ENCODE measurements at regions not wholly inside any gene's neighbourhood (a gene's known extent, or its start where the extent isn't known, plus 50 kb on each side); places are given as distances from the start of the nearest gene placed in this dataset.

DNA sequence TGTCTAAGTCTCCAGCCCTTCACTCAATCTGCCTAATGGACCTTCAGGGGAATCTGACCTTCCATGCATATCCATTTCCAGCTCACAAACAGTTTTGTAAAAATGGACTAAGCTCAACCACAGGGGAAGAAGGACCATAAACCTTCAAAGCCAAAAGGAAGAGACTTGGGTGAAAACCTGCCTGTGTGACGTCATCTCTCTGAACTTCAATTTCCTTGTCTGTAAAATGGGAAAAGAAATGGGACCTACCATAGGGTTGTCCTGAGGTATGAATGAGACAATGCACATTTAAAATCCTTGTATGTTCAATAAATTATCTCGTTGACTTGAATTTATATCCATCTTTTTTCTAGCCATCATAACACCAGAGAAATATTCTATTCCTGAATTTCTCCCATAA, 370.7 kb downstream of the INSC start:
- H3F3A ChIP-seq (ENCODE audit: low read depth) = no peaks in the 10 kb centered on the region
- no peak overlapping the region for H3K4me2 ChIP-seq (ENCODE audit: low read depth, low read length, poor library complexity, severe bottlenecking)
- no peaks in the 10 kb centered on the region for H3K9me3 ChIP-seq (ENCODE audit: insufficient read depth, low read depth, low read length)
- H3K36me3 ChIP-seq (ENCODE audit: insufficient read depth, low read length) = no peaks in the 10 kb centered on the region
- no peaks in the 10 kb centered on the region for H3K4me1 ChIP-seq (ENCODE audit: insufficient read depth, low read length, poor library complexity, severe bottlenecking)
- H3K9ac ChIP-seq (ENCODE audit: low read depth, low read length, poor library complexity, severe bottlenecking) = no peak overlapping the region
- no peak overlapping the region for H3K4me3 ChIP-seq (ENCODE audit: low read length, poor library complexity, severe bottlenecking)
- no peaks in the 10 kb centered on the region for H3K27me3 ChIP-seq (ENCODE audit: insufficient read depth, low read length, poor library complexity, severe bottlenecking)
- no peak overlapping the region for H2AFZ ChIP-seq (ENCODE audit: low read length)
- no peaks in the 10 kb centered on the region for H4K20me1 ChIP-seq (ENCODE audit: insufficient read depth, low read length, poor library complexity, severe bottlenecking)
- no peaks in the 10 kb centered on the region for H3K79me2 ChIP-seq (ENCODE audit: insufficient read depth, low read length)
- no peak for TF ChIP-seq EZH2phosphoT487 (IDR thresholded peaks at IDR 0.05; ENCODE audit: borderline replicate concordance)
- TF ChIP-seq, protein P1, sequence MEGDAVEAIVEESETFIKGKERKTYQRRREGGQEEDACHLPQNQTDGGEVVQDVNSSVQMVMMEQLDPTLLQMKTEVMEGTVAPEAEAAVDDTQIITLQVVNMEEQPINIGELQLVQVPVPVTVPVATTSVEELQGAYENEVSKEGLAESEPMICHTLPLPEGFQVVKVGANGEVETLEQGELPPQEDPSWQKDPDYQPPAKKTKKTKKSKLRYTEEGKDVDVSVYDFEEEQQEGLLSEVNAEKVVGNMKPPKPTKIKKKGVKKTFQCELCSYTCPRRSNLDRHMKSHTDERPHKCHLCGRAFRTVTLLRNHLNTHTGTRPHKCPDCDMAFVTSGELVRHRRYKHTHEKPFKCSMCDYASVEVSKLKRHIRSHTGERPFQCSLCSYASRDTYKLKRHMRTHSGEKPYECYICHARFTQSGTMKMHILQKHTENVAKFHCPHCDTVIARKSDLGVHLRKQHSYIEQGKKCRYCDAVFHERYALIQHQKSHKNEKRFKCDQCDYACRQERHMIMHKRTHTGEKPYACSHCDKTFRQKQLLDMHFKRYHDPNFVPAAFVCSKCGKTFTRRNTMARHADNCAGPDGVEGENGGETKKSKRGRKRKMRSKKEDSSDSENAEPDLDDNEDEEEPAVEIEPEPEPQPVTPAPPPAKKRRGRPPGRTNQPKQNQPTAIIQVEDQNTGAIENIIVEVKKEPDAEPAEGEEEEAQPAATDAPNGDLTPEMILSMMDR (conservative IDR thresholded peaks at IDR 0.05; ENCODE audit: low read length) = no peak
- no peaks in the 10 kb centered on the region for H3K9me2 ChIP-seq (replicated peaks; ENCODE audit: low read depth, low read length)

DNA sequence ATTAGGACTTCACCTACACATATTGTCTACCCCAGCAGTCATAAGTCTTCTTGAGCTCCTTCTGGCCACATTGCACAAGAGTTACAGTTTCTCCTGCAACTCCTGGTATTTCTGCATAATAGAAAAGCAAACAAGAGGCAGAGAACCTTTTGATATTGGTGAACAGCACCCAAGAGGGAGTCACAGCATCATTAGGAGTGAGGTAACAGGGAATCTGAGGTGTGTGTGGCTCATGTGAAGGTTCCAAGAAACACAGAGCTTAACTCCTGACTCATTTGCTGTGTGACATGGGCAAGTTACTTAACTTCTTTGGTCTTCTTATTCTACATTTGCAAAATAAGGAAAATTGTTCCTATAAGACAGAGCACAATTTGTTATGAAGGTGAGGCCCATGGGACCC, 374.6 kb downstream of the INSC start:
- no peak overlapping the region for H3K4me2 ChIP-seq (ENCODE audit: low read depth, low read length, poor library complexity, severe bottlenecking)
- no peak overlapping the region for H3K9ac ChIP-seq (ENCODE audit: low read depth, low read length, poor library complexity, severe bottlenecking)
- H3K4me3 ChIP-seq (ENCODE audit: low read length, poor library complexity, severe bottlenecking) = no peak overlapping the region
- peaks cover 7% of the 10 kb centered on the region for H3K4me1 ChIP-seq (ENCODE audit: insufficient read depth, low read length, poor library complexity, severe bottlenecking)
- TF ChIP-seq EZH2phosphoT487 (IDR thresholded peaks at IDR 0.05; ENCODE audit: borderline replicate concordance) = no peak
- TF ChIP-seq, protein P1 (conservative IDR thresholded peaks at IDR 0.05; ENCODE audit: low read length) = no peak
- H2AFZ ChIP-seq (ENCODE audit: low read length) = no peak overlapping the region
- no peaks in the 10 kb centered on the region for H3K79me2 ChIP-seq (ENCODE audit: insufficient read depth, low read length)
- H3K9me2 ChIP-seq (replicated peaks; ENCODE audit: low read depth, low read length) = no peaks in the 10 kb centered on the region
- H3K9me3 ChIP-seq (ENCODE audit: insufficient read depth, low read depth, low read length) = no peaks in the 10 kb centered on the region
- H3F3A ChIP-seq (ENCODE audit: low read depth) = no peaks in the 10 kb centered on the region
- H3K36me3 ChIP-seq (ENCODE audit: insufficient read depth, low read length) = no peaks in the 10 kb centered on the region
- no peaks in the 10 kb centered on the region for H3K27me3 ChIP-seq (ENCODE audit: insufficient read depth, low read length, poor library complexity, severe bottlenecking)
- H4K20me1 ChIP-seq (ENCODE audit: insufficient read depth, low read length, poor library complexity, severe bottlenecking) = no peaks in the 10 kb centered on the region

DNA sequence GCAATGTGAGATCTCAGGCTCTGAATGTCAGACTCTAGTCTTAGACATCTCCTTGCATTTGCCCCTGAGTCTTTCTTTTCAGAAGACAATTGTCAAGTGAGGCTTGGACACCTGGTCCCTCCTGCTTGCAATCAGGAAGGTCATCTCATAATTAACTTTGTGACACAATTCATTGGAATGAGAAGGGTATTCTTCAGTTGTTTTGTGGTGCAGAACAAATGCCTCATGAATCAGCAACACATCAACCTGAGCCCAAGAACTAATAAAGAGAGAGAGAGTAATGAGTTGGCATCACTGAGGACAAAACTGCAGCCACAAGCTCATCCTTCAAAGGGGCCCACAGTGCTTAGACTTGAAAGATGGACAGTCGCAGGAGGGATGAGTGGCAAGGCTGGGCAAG, 375.8 kb downstream of the INSC start:
- H3K9me3 ChIP-seq (ENCODE audit: insufficient read depth, low read depth, low read length) = no peaks in the 10 kb centered on the region
- H3K36me3 ChIP-seq (ENCODE audit: insufficient read depth, low read length) = no peaks in the 10 kb centered on the region
- H3K4me1 ChIP-seq (ENCODE audit: insufficient read depth, low read length, poor library complexity, severe bottlenecking) = peaks cover 7% of the 10 kb centered on the region
- H4K20me1 ChIP-seq (ENCODE audit: insufficient read depth, low read length, poor library complexity, severe bottlenecking) = no peaks in the 10 kb centered on the region
- H3K9ac ChIP-seq (ENCODE audit: low read depth, low read length, poor library complexity, severe bottlenecking) = no peak overlapping the region
- no peaks in the 10 kb centered on the region for H3K27me3 ChIP-seq (ENCODE audit: insufficient read depth, low read length, poor library complexity, severe bottlenecking)
- H3K79me2 ChIP-seq (ENCODE audit: insufficient read depth, low read length) = no peaks in the 10 kb centered on the region
- H3F3A ChIP-seq (ENCODE audit: low read depth) = no peaks in the 10 kb centered on the region
- no peak overlapping the region for H3K4me2 ChIP-seq (ENCODE audit: low read depth, low read length, poor library complexity, severe bottlenecking)
- no peak overlapping the region for H2AFZ ChIP-seq (ENCODE audit: low read length)
- no peak overlapping the region for H3K4me3 ChIP-seq (ENCODE audit: low read length, poor library complexity, severe bottlenecking)
- TF ChIP-seq, protein P1 (conservative IDR thresholded peaks at IDR 0.05; ENCODE audit: low read length) = no peak
- no peak for TF ChIP-seq EZH2phosphoT487 (IDR thresholded peaks at IDR 0.05; ENCODE audit: borderline replicate concordance)
- no peaks in the 10 kb centered on the region for H3K9me2 ChIP-seq (replicated peaks; ENCODE audit: low read depth, low read length)
